ENCODE measurements at regions not wholly inside any gene's neighbourhood (a gene's known extent, or its start where the extent isn't known, plus 50 kb on each side); places are given as distances from the start of the nearest gene placed in this dataset.
A peak's percentile ranks its signal among the peaks of the same experiment; 100 is the strongest.

DNA sequence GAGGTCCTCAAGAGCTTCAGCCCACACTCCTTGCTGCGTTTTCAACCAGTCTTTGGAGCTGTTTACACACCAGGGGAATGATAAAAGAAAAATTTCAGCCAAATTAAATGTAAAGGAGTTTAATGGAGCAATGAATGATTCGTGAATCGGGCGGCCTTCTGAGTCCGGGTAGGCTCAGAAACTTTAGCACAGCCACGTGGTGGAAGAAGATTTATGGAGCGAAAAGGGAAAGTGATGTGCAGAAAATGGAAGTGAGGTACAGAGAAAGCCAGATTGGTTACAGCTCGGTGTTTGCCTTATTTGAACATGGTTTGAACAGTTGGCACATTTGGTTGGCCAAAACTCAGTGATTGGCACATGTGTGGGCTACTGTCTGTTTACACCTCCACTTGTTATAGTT lies 305.4 kb downstream of the MAF start:
- Histone ChIP-seq H3K9me3 (no peaks in the 10 kb centered on the region), H3K27ac (no peak overlapping the region), H3K4me3 (no peak overlapping the region), H3K4me1 (peaks cover 0 to 46% (median 3%) of the 10 kb centered on the region in 3 donors), H3K27me3 (peaks cover 0 to 4% (median 0%) of the 10 kb centered on the region in 4 donors), H3K36me3 (no peaks in the 10 kb centered on the region)
- WGBS, 2 donors = 79 to 81% methylated on average over 8 of the region's 8 CpGs
- no peak for DNase-seq
- TF ChIP-seq, protein P1, sequence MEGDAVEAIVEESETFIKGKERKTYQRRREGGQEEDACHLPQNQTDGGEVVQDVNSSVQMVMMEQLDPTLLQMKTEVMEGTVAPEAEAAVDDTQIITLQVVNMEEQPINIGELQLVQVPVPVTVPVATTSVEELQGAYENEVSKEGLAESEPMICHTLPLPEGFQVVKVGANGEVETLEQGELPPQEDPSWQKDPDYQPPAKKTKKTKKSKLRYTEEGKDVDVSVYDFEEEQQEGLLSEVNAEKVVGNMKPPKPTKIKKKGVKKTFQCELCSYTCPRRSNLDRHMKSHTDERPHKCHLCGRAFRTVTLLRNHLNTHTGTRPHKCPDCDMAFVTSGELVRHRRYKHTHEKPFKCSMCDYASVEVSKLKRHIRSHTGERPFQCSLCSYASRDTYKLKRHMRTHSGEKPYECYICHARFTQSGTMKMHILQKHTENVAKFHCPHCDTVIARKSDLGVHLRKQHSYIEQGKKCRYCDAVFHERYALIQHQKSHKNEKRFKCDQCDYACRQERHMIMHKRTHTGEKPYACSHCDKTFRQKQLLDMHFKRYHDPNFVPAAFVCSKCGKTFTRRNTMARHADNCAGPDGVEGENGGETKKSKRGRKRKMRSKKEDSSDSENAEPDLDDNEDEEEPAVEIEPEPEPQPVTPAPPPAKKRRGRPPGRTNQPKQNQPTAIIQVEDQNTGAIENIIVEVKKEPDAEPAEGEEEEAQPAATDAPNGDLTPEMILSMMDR (IDR thresholded peaks at IDR 0.05) = no peak
- TF ChIP-seq POLR2A (IDR thresholded peaks at IDR 0.05) = no peak
- intact Hi-C loops (cut with DNase I) = no loop called here

DNA sequence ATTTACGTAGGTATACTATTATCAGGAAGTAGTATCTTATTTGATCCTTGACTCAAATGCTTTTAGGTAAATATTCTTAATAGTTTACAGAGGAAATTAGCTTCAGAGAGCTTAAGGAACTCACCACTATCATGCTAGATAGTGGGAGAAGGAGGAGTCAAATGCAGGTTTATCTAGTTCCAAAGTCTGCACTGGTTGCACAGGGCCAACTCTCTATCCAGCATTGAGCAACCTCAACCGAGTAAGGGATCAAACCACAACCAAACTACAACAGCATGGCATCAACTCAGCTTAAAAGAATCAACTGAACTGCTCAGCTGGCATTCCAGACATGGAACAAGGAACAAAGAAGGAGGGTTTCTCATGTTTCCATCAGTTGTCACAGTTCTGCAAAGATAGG lies 306.0 kb downstream of the MAF start:
- WGBS, 2 donors = 61 to 69% methylated on average over 2 of the region's 2 CpGs
- no peak for DNase-seq

DNA sequence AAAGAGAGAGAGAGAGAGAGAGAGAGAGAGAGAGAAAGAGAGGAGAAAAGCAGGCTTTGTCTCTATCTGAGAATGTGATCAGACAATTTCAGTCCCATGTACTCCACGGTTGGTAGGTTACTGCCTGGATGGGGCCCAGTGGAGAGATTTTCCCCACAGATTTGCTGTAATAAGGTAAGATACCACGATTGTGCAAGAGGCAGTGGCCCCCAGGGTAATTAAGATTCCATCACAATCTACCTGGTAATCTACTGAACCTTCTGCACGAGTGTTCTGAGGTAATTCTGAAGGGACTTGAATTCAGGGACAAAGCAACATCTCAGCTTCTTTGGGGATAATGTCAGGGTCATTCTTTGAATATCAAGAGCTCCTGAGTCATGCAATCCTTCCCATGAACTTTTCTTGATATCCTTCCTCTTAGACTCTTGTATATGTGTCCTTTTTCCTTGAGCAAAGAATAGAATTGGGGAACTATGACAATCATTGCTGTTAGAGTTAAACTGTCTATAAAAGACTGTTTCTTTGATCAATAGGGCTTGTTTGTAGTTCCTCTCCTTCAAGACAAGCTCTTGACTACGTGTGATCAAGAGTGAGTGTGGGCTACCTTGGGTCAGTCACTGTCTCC lies 306.6 kb downstream of the MAF start:
- no peak overlapping the region for H3K4me3 ChIP-seq
- H3K27me3 ChIP-seq = peaks cover 0 to 4% (median 0%) of the 10 kb centered on the region in 4 donors
- H3K4me1 ChIP-seq = peaks cover 0 to 45% (median 3%) of the 10 kb centered on the region in 3 donors
- WGBS, 2 donors = 60 to 75% methylated on average over 4 of the region's 4 CpGs
- no peaks in the 10 kb centered on the region for H3K36me3 ChIP-seq
- DNase-seq = no peak
- no peaks in the 10 kb centered on the region for H3K9me3 ChIP-seq
- TF ChIP-seq, protein P1 (IDR thresholded peaks at IDR 0.05) = no peak
- no peak for TF ChIP-seq POLR2A (IDR thresholded peaks at IDR 0.05)
- H3K27ac ChIP-seq = no peak overlapping the region
- intact Hi-C loops (cut with DNase I) = no loop called here

More for the DNA sequence above, 306.0 kb downstream of the MAF start:
- Histone ChIP-seq H3K4me1 (peaks cover 0 to 46% (median 3%) of the 10 kb centered on the region in 3 donors), H3K36me3 (no peaks in the 10 kb centered on the region), H3K9me3 (no peaks in the 10 kb centered on the region), H3K27me3 (peaks cover 0 to 4% (median 0%) of the 10 kb centered on the region in 4 donors), H3K4me3 (no peak overlapping the region), H3K27ac (no peak overlapping the region)
- intact Hi-C loops (cut with DNase I) = no loop called here
- TF ChIP-seq, protein P1 (IDR thresholded peaks at IDR 0.05) = no peak
- no peak for TF ChIP-seq POLR2A (IDR thresholded peaks at IDR 0.05)

DNA sequence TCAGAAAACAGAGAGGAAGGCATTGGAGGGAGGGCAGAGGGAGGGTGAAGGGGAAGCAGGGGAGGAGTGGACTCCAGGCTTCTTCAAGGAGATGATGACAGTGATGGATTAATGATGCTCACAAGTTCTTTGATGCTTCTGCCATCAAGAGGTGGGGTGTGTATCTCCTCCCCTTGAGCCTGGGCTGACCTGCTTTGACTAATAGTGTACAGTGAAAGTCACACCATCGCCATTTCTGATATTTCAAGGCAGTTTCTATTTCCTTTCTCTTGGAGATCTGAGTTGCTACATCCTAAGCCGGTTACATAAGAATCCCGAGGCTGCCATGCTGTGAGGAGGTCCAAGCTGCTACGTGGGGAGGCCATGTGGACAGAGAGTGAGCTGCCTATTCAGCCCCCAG lies 312.5 kb downstream of the MAF start:
- no peak overlapping the region for H3K27ac ChIP-seq
- 64 to 73% methylated on average over 4 of the region's 4 CpGs for WGBS, 2 donors
- H3K9me3 ChIP-seq = no peaks in the 10 kb centered on the region
- peaks cover 9 to 12% (median 10%) of the 10 kb centered on the region in 3 donors for H3K4me1 ChIP-seq
- intact Hi-C loops (cut with DNase I) = no loop called here
- H3K36me3 ChIP-seq = no peaks in the 10 kb centered on the region
- H3K4me3 ChIP-seq = no peak overlapping the region
- no peak for TF ChIP-seq POLR2A (IDR thresholded peaks at IDR 0.05)
- TF ChIP-seq, protein P1 (IDR thresholded peaks at IDR 0.05) = no peak
- H3K27me3 ChIP-seq = peaks cover 0 to 4% (median 0%) of the 10 kb centered on the region in 4 donors
- DNase-seq = no peak

DNA sequence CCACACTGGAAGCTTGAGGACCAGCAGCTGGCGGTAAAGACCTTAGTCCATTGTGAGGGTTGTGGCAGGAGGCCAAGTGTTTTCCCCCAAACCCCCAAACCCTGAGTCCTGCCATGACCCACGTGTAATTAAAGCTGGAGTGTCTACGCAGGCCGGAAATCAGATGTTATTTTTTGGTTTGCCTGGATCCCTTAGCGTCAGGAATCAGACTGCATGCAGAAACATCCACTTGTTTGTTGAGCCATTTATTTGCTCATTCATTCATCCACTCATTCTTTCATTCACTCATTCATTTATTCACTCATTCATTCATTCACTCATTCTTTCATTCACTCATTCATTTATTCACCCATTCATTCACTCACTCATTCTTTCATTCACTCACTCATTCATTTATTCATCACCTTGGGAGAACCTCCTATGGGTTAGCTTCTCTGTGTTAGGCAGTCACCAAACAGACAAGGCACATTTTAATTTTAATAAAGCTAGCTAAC lies 313.1 kb downstream of the MAF start:
- peaks cover 0 to 4% (median 0%) of the 10 kb centered on the region in 4 donors for H3K27me3 ChIP-seq
- TF ChIP-seq, protein P1 (IDR thresholded peaks at IDR 0.05) = no peak
- no peak for TF ChIP-seq POLR2A (IDR thresholded peaks at IDR 0.05)
- peaks cover 9 to 12% (median 10%) of the 10 kb centered on the region in 3 donors for H3K4me1 ChIP-seq
- no peak for DNase-seq
- H3K4me3 ChIP-seq = peak overlapping the region; percentile 3 to 54 (median 15)
- H3K36me3 ChIP-seq = no peaks in the 10 kb centered on the region
- intact Hi-C loops (cut with DNase I) = no loop called here
- 6 to 27% methylated on average over 5 of the region's 5 CpGs for WGBS, 2 donors
- H3K9me3 ChIP-seq = no peaks in the 10 kb centered on the region
- H3K27ac ChIP-seq = peak overlapping the region in 3 of 4 donors; percentile 4 to 24 (median 17)

Measured in esophagus squamous epithelium (tissue), 5 donors.